ENCODE measurements at regions not wholly inside any gene's neighbourhood (a gene's known extent, or its start where the extent isn't known, plus 50 kb on each side); places are given as distances from the start of the nearest gene placed in this dataset.

DNA sequence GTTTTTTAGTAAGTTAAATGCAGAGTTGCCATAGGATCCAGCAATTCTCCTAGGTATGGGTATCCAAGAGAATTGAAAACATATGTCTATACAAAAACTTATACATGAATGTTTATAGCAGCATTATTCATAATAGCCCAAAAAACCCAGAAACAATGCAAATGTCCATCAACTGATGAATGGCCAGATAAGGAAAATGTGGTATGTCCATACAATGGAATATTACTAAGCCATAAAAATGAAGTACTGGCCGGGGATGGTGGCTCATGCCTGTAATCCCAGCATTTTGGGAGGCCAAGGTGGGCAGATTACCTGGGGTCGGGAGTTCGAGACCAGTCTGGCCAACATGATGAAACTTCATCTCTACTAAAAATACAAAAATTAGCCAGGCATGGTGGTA lies 156.1 kb upstream of the PSMD7 start:
- no peak for DNase-seq (ENCODE audit: low read depth, low spot score)
- H3K4me3 ChIP-seq (ENCODE audit: low read depth, low read length): no peak overlapping the region
- TF ChIP-seq, protein P1, sequence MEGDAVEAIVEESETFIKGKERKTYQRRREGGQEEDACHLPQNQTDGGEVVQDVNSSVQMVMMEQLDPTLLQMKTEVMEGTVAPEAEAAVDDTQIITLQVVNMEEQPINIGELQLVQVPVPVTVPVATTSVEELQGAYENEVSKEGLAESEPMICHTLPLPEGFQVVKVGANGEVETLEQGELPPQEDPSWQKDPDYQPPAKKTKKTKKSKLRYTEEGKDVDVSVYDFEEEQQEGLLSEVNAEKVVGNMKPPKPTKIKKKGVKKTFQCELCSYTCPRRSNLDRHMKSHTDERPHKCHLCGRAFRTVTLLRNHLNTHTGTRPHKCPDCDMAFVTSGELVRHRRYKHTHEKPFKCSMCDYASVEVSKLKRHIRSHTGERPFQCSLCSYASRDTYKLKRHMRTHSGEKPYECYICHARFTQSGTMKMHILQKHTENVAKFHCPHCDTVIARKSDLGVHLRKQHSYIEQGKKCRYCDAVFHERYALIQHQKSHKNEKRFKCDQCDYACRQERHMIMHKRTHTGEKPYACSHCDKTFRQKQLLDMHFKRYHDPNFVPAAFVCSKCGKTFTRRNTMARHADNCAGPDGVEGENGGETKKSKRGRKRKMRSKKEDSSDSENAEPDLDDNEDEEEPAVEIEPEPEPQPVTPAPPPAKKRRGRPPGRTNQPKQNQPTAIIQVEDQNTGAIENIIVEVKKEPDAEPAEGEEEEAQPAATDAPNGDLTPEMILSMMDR (IDR thresholded peaks at IDR 0.05; ENCODE audit: low read depth, low read length): no peak
- in situ Hi-C loops (cut with HindIII; ENCODE audit: low sequenced_read_pairs): no loop called here

DNA sequence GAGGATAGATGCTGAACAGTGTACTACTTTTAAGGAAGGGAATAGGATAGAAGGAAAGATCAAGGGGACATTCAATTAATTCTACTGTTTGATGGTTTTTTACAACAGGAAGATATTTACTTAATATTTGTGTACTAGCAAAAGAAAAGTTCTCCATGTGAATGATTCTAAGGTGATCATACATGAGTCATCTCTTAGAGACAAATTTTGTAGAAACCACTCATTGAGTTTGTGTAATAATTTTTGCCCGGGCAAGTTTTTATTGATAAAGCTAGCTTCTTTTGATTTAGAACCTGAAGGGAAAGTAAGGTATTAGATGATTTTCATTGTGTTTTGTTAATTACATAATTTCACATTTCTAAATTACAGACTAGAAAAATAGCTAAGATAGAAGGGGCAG lies 172.8 kb upstream of the PSMD7 start:
- TF ChIP-seq, protein P1 (IDR thresholded peaks at IDR 0.05; ENCODE audit: low read depth, low read length): no peak
- in situ Hi-C loops (cut with HindIII; ENCODE audit: low sequenced_read_pairs): no loop called here

DNA sequence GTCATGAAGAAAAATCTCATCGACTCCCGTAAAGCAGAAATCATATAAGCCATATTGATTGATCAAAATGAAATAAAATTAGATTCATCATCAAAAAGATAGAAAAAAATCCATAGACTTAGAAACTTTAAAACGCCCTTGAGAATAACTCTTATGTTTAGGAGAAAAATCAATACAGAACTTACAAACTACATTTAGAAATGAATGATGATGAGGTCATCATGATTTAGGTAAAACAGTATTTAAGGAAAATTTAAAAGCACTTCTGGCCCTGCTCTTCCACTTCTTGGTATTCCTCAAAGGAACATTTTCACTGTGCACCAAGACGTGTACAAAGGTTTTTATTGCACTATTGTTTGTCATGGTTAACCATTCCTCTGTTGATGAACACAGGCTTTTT lies 173.4 kb upstream of the PSMD7 start:
- in situ Hi-C loops (cut with HindIII; ENCODE audit: low sequenced_read_pairs): no loop called here
- H3K4me3 ChIP-seq (ENCODE audit: low read depth, low read length): no peak overlapping the region
- TF ChIP-seq, protein P1 (IDR thresholded peaks at IDR 0.05; ENCODE audit: low read depth, low read length): no peak
- no peak for DNase-seq (ENCODE audit: low read depth, low spot score)

More for the DNA sequence above, 172.8 kb upstream of the PSMD7 start:
- DNase-seq (ENCODE audit: low read depth, low spot score): no peak
- no peak overlapping the region for H3K4me3 ChIP-seq (ENCODE audit: low read depth, low read length)

DNA sequence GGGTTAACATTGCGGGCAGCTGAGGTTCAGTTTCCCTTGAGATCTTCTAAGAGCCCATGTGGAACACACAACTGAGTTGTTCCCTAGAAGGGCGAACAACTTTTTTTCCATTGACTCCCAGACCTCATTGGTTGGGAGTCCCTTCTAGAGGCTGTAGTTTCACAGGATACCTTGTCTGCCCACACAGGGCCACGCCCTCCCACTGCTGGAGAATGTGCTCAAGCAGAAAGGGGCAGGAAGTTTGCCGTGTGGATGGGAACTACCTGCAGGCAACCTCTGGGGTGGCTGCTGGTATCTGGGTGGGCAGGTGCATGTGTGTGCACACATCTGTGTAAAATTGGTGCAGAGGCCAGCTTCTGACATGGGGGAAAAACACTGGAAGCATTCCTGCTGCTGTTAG lies 178.8 kb upstream of the PSMD7 start:
- no peak overlapping the region for H3K4me3 ChIP-seq (ENCODE audit: low read depth, low read length)
- no peak for DNase-seq (ENCODE audit: low read depth, low spot score)
- TF ChIP-seq, protein P1 (IDR thresholded peaks at IDR 0.05; ENCODE audit: low read depth, low read length): no peak
- in situ Hi-C loops (cut with HindIII; ENCODE audit: low sequenced_read_pairs): no loop called here

DNA sequence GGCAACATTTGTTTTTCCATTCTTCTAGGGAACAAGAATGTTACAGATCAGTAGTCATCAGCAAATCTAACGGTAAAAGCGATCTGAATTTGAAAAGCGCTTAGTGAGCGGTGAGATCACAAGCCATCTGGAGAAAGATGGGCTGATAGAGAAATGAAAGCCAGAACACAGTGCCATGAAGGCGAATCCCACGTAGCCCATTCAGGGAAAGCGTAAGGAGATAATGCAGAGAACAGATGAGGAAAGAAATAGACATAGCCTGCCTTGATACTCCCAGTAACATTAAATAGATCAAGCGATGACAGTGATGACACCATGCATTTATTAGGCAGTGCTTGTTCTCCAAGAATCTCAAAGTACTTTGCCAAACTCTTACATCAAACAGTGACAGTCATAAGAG lies 183.1 kb upstream of the PSMD7 start:
- in situ Hi-C loops (cut with HindIII; ENCODE audit: low sequenced_read_pairs): no loop called here
- TF ChIP-seq, protein P1 (IDR thresholded peaks at IDR 0.05; ENCODE audit: low read depth, low read length): no peak

DNA sequence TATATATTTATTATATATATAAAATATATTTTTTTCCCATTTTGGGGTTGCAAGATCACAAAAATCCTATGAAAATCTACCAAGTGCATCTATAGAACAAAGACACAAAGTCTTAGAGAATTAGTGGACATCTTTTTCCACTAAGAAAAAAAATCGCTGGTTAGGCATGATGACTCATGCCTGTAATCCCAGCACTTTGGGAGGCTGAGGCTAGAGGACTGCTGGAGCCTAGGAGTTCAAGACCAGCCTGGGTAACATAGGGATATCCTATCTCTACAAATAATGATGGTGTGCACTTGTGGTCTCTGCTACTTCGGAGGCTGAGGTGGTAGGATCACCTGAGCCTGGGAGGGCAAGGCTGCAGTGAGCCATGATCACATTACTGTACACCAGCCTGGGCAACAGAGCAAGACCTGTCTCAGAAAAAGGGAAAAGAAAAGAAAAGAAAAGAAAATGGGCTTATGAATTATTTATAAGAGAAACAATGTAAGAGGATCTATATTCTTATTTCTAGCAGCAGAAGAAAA lies 185.1 kb upstream of the PSMD7 start:
- H3K4me3 ChIP-seq (ENCODE audit: low read depth, low read length): no peak overlapping the region
- in situ Hi-C loops (cut with HindIII; ENCODE audit: low sequenced_read_pairs): no loop called here
- TF ChIP-seq, protein P1 (IDR thresholded peaks at IDR 0.05; ENCODE audit: low read depth, low read length): no peak
- DNase-seq (ENCODE audit: low read depth, low spot score): no peak

More for the DNA sequence above, 183.1 kb upstream of the PSMD7 start:
- H3K4me3 ChIP-seq (ENCODE audit: low read depth, low read length): no peak overlapping the region
- DNase-seq (ENCODE audit: low read depth, low spot score): no peak
